Psoas muscle (tissue), 7 donors: ENCODE measurements at regions not wholly inside any gene's neighbourhood (a gene's known extent, or its start where the extent isn't known, plus 50 kb on each side); places are given as distances from the start of the nearest gene placed in this dataset.

ENCODE experiments used
- ATAC-seq, 4 donors: fragments of 200-7000 bp; cut with Tn5 transposase; one replicate each; pipeline ENCODE4 v1.9.1; 2020; ENCODE audit warnings: moderate library complexity in 3 of 4, mild to moderate bottlenecking in 2 of 4
- DNase-seq, 2 donors: peaks; one replicate each; pipeline ENCODE4 v3.0.0-alpha.2; 2020
- H3K27ac ChIP-seq: fragments of 200-600 bp; one replicate; pipeline ENCODE4 v1.8.0; 2022
- H3K27me3 ChIP-seq, 3 donors: fragments of 200-600 bp in 1 of 3; one replicate each; pipeline versions ENCODE4 v1.6.1 to v1.8.0; 2013 to 2022; ENCODE audit warnings: low read length in 2 of 3, mild to moderate bottlenecking in 2 of 3, moderate library complexity in 1 of 3; ENCODE audit not compliant: insufficient read depth in 3 of 3
- H3K36me3 ChIP-seq, 2 donors: fragments of 200-600 bp in 1 of 2; one replicate each; pipeline versions ENCODE4 v1.6.1 to v1.8.0; 2013 to 2022; ENCODE audit warnings: low read depth in 1 of 2, mild to moderate bottlenecking in 1 of 2, moderate library complexity in 1 of 2; ENCODE audit not compliant: insufficient read depth in 1 of 2
- H3K4me1 ChIP-seq: fragments of 200-600 bp; one replicate; pipeline ENCODE4 v1.8.0; 2022
- H3K4me3 ChIP-seq: fragments of 200-600 bp; one replicate; pipeline ENCODE4 v1.8.0; 2022; ENCODE audit warnings: mild to moderate bottlenecking
- H3K9me3 ChIP-seq: fragments of 200-600 bp; one replicate; pipeline ENCODE4 v1.8.0; 2022
- CTCF ChIP-seq: fragments of 200-600 bp; IDR thresholded peaks from one replicate; pipeline ENCODE4 v1.8.0; 2022; ENCODE audit warnings: antibody characterized with exemption
- WGBS, 3 donors: extraction: QIAGEN DNeasy Blood & Tissue Kit; methylation state at CpG; one replicate each; pipeline versions ENCODE4 v1.1.6 to v1.1.7; 2013; 5-methylcytosine and 5-hydroxymethylcytosine counted together
- intact Hi-C, 2 donors: fragments of 100-400 bp; cut with DNase I; formaldehyde crosslinking; loops; one replicate each; pipeline versions ENCODE4 v1.11.0 to v1.14.2; 2022
- donor health status: healthy with polysubstance abuse.
- donor health status: DM: no; HTN: no; CAD: no; lungs with moderate emphysema.
- donor health status: Bipolar disorder and iron deficiency.
- donor health status: healthy.
- donor health status: DM: yes; HTN: yes; CAD: no.
- donor health status: DM: no; HTN: no; CAD: no.
- donor health status: DM: yes; HTN: yes; CAD: no.

GRCh38 chr21:35099310-35099709 lies 50.2 kb upstream of the RUNX1 start:
- WGBS, 3 donors = 93 to 97% (median 97%) methylated on average over 1 of the region's 1 CpG
- Histone ChIP-seq H3K4me1 (no peaks in the 10 kb centered on the region), H3K27me3 (no peaks in the 10 kb centered on the region), H3K27ac (no peak overlapping the region), H3K4me3 (no peak overlapping the region), H3K9me3 (no peaks in the 10 kb centered on the region), H3K36me3 (no peaks in the 10 kb centered on the region)
- DNase-seq (no peak), ATAC-seq (no peak)
- intact Hi-C loops = no loop called here
- no peak for TF ChIP-seq CTCF
